Gastrocnemius medialis (tissue), 4 donors: ENCODE measurements at regions not wholly inside any gene's neighbourhood (a gene's known extent, or its start where the extent isn't known, plus 50 kb on each side); places are given as distances from the start of the nearest gene placed in this dataset.
"Not testable (repeated sequence)": the region's sequence is repeated elsewhere in the genome, so short reads cannot be mapped to it uniquely, and the experiment has no call there.

Experiments
- POLR2A ChIP-seq, 2 donors: fragments of 450-650 bp; IDR thresholded peaks; one replicate each; pipeline ENCODE4 v1.6.1; 2017; ENCODE audit warnings: antibody characterized with exemption in 2 of 2, mild to moderate bottlenecking in 2 of 2, moderate library complexity in 2 of 2
- TF ChIP-seq, protein P1 (sequence below), 5 experiments: fragments of 450-650 bp in 3 of 5; fragments of 200-600 bp in 2 of 5; sonication (generic) in 2 of 5; IDR thresholded peaks in 4 of 5; conservative IDR thresholded peaks in 1 of 5; 1 replicate in 4 of 5; 2 replicates in 1 of 5; pipeline ENCODE4 v1.5.1; 2016 to 2019; ENCODE audit warnings: antibody characterized with exemption in 5 of 5, mild to moderate bottlenecking in 3 of 5, moderate library complexity in 3 of 5

DNA sequence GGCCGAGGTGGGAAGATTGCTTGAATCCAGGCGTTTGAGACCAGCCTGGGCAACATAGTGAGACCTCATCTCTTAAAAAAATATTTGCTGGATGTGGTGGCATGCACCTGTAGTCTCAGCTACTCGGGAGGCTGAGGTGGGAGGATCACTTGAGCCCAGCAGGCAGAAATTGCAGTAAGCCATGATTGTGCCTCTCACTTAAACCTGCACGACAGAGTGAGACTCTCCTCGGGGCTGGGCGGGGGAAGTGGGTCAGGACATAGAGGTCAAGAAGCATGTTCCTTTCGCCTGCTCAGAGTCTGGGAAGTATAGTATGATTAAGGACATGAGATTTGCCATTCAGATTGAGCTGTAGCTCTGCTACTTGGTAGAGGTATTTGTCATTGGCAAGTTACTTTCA, 52.3 kb downstream of the SEPTIN7 start:
- TF ChIP-seq POLR2A (IDR thresholded peaks at IDR 0.05): not testable (repeated sequence)
- TF ChIP-seq, protein P1, sequence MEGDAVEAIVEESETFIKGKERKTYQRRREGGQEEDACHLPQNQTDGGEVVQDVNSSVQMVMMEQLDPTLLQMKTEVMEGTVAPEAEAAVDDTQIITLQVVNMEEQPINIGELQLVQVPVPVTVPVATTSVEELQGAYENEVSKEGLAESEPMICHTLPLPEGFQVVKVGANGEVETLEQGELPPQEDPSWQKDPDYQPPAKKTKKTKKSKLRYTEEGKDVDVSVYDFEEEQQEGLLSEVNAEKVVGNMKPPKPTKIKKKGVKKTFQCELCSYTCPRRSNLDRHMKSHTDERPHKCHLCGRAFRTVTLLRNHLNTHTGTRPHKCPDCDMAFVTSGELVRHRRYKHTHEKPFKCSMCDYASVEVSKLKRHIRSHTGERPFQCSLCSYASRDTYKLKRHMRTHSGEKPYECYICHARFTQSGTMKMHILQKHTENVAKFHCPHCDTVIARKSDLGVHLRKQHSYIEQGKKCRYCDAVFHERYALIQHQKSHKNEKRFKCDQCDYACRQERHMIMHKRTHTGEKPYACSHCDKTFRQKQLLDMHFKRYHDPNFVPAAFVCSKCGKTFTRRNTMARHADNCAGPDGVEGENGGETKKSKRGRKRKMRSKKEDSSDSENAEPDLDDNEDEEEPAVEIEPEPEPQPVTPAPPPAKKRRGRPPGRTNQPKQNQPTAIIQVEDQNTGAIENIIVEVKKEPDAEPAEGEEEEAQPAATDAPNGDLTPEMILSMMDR (IDR thresholded peaks at IDR 0.05 in 4 of 5, conservative IDR thresholded peaks at IDR 0.05 in 1 of 5): not testable (repeated sequence)
